HEK293 (cell line): ENCODE measurements at regions not wholly inside any gene's neighbourhood (a gene's known extent, or its start where the extent isn't known, plus 50 kb on each side); places are given as distances from the start of the nearest gene placed in this dataset.

Experiments
- GLI4 ChIP-seq: fragments of 450-650 bp; formaldehyde crosslinking; IDR thresholded peaks from 2 replicates; pipeline ENCODE4 v1.5.1; 2016; ENCODE audit warnings: missing biosample characterization, missing genetic modification characterization
- GLIS1 ChIP-seq: fragments of 450-650 bp; formaldehyde crosslinking; IDR thresholded peaks from 2 replicates; pipeline ENCODE4 v1.5.1; 2016; ENCODE audit warnings: missing biosample characterization, missing genetic modification characterization
- IKZF3 ChIP-seq: fragments of 450-650 bp; IDR thresholded peaks from 2 replicates; pipeline ENCODE4 v1.5.0; 2018; ENCODE audit warnings: missing biosample characterization, mild to moderate bottlenecking, missing genetic modification characterization, moderate library complexity
- KLF16 ChIP-seq: fragments of 450-650 bp; formaldehyde crosslinking; IDR thresholded peaks from 2 replicates; pipeline ENCODE4 v1.5.1; 2017; ENCODE audit warnings: missing biosample characterization, missing genetic modification characterization
- REST ChIP-seq: fragments of 450-650 bp; formaldehyde crosslinking; IDR thresholded peaks from 2 replicates; pipeline ENCODE4 v1.5.1; 2016; ENCODE audit warnings: missing biosample characterization, missing genetic modification characterization
- SALL2 ChIP-seq: fragments of 450-650 bp; formaldehyde crosslinking; IDR thresholded peaks from 2 replicates; pipeline ENCODE4 v1.5.0; 2017; ENCODE audit warnings: missing biosample characterization, mild to moderate bottlenecking, missing genetic modification characterization, borderline replicate concordance
- SCRT2 ChIP-seq: fragments of 450-650 bp; formaldehyde crosslinking; IDR thresholded peaks from 2 replicates; pipeline ENCODE4 v1.5.1; 2016; ENCODE audit warnings: missing biosample characterization, missing genetic modification characterization
- YY1 ChIP-seq: fragments of 450-650 bp; formaldehyde crosslinking; IDR thresholded peaks from 2 replicates; pipeline ENCODE4 v1.5.1; 2018; ENCODE audit warnings: missing biosample characterization, missing genetic modification characterization
- ZNF132 ChIP-seq: fragments of 450-650 bp; formaldehyde crosslinking; IDR thresholded peaks from 2 replicates; pipeline ENCODE4 v1.5.1; 2017; ENCODE audit warnings: missing biosample characterization, missing genetic modification characterization, borderline replicate concordance
- ZNF146 ChIP-seq: fragments of 450-650 bp; formaldehyde crosslinking; IDR thresholded peaks from 2 replicates; pipeline ENCODE4 v1.5.1; 2016; ENCODE audit warnings: missing biosample characterization, missing genetic modification characterization
- ZNF16 ChIP-seq: fragments of 450-650 bp; formaldehyde crosslinking; IDR thresholded peaks from 2 replicates; pipeline ENCODE4 v1.5.1; 2016; ENCODE audit warnings: low read depth, missing biosample characterization, missing genetic modification characterization
- ZNF2 ChIP-seq: fragments of 450-650 bp; formaldehyde crosslinking; IDR thresholded peaks from 2 replicates; pipeline ENCODE4 v1.5.1; 2016; ENCODE audit warnings: missing biosample characterization, missing genetic modification characterization
- ZNF214 ChIP-seq: fragments of 450-650 bp; formaldehyde crosslinking; IDR thresholded peaks from 2 replicates; pipeline ENCODE4 v1.5.1; 2017; ENCODE audit warnings: missing biosample characterization, mild to moderate bottlenecking, missing genetic modification characterization, borderline replicate concordance
- ZNF223 ChIP-seq: fragments of 450-650 bp; formaldehyde crosslinking; IDR thresholded peaks from 2 replicates; pipeline ENCODE4 v1.5.1; 2016; ENCODE audit warnings: missing biosample characterization, missing genetic modification characterization
- ZNF248 ChIP-seq: fragments of 450-650 bp; formaldehyde crosslinking; IDR thresholded peaks from 2 replicates; pipeline ENCODE4 v1.5.1; 2017; ENCODE audit warnings: missing biosample characterization, missing genetic modification characterization
- ZNF366 ChIP-seq: fragments of 450-650 bp; formaldehyde crosslinking; conservative IDR thresholded peaks from 2 replicates; pipeline ENCODE4 v1.5.1; 2016; ENCODE audit warnings: missing biosample characterization, missing genetic modification characterization
- ZNF433 ChIP-seq: fragments of 450-650 bp; formaldehyde crosslinking; IDR thresholded peaks from 2 replicates; pipeline ENCODE4 v1.5.1; 2016; ENCODE audit warnings: missing biosample characterization, missing genetic modification characterization, low read depth
- ZNF449 ChIP-seq: fragments of 450-650 bp; formaldehyde crosslinking; IDR thresholded peaks from 2 replicates; pipeline ENCODE4 v1.5.1; 2017; ENCODE audit warnings: missing biosample characterization, mild to moderate bottlenecking, missing genetic modification characterization, moderate library complexity
- ZNF530 ChIP-seq: fragments of 450-650 bp; formaldehyde crosslinking; IDR thresholded peaks from 2 replicates; pipeline ENCODE4 v1.5.1; 2016; ENCODE audit warnings: low read depth, missing biosample characterization, missing genetic modification characterization
- ZNF548 ChIP-seq: fragments of 450-650 bp; formaldehyde crosslinking; IDR thresholded peaks from 2 replicates; pipeline ENCODE4 v1.5.1; 2016; ENCODE audit warnings: missing biosample characterization, missing genetic modification characterization
- ZNF555 ChIP-seq: fragments of 450-650 bp; formaldehyde crosslinking; conservative IDR thresholded peaks from 2 replicates; pipeline ENCODE4 v1.5.1; 2017; ENCODE audit warnings: missing biosample characterization, mild to moderate bottlenecking, missing genetic modification characterization, inconsistent platforms
- ZNF600 ChIP-seq: fragments of 450-650 bp; formaldehyde crosslinking; IDR thresholded peaks from 2 replicates; pipeline ENCODE4 v1.5.1; 2016; ENCODE audit warnings: missing biosample characterization, missing genetic modification characterization
- ZNF623 ChIP-seq: fragments of 450-650 bp; formaldehyde crosslinking; IDR thresholded peaks from 2 replicates; pipeline ENCODE4 v1.5.1; 2016; ENCODE audit warnings: missing biosample characterization, missing genetic modification characterization
- ZNF626 ChIP-seq: fragments of 450-650 bp; sonication (Bioruptor Pico); formaldehyde crosslinking; IDR thresholded peaks from 2 replicates; pipeline ENCODE4 v1.5.1; 2018; ENCODE audit warnings: missing biosample characterization, missing genetic modification characterization, inconsistent platforms
- ZNF629 ChIP-seq: fragments of 450-650 bp; formaldehyde crosslinking; IDR thresholded peaks from 2 replicates; pipeline ENCODE4 v1.5.1; 2017; ENCODE audit warnings: missing biosample characterization, missing genetic modification characterization
- ZSCAN23 ChIP-seq: fragments of 450-650 bp; formaldehyde crosslinking; IDR thresholded peaks from 2 replicates; pipeline ENCODE4 v1.5.1; 2016; ENCODE audit warnings: missing biosample characterization, missing genetic modification characterization
- TF ChIP-seq, protein P1 (sequence below): fragments of 450-650 bp; formaldehyde crosslinking; IDR thresholded peaks from 2 replicates; pipeline ENCODE4 v1.5.1; 2016; ENCODE audit warnings: missing biosample characterization, missing genetic modification characterization
- TF ChIP-seq, protein P2 (sequence below): fragments of 450-650 bp; formaldehyde crosslinking; IDR thresholded peaks from 2 replicates; pipeline ENCODE4 v1.5.1; 2016; ENCODE audit warnings: missing biosample characterization, missing genetic modification characterization
- TF ChIP-seq, protein P3 (sequence below): fragments of 450-650 bp; formaldehyde crosslinking; IDR thresholded peaks from 2 replicates; pipeline ENCODE4 v1.5.1; 2017; ENCODE audit warnings: missing biosample characterization, missing genetic modification characterization
- TF ChIP-seq, protein P4 (sequence below): fragments of 450-650 bp; formaldehyde crosslinking; IDR thresholded peaks from 2 replicates; pipeline ENCODE4 v1.5.1; 2016; ENCODE audit warnings: missing biosample characterization, missing genetic modification characterization

GRCh38 chr5:36396640-36397039 is 94.9 kb upstream of the RANBP3L start (continued):
- TF ChIP-seq ZNF2 (tag by site-specific recombination), result no peak; the same call in 1 of the 2 replicates
- TF ChIP-seq, protein P1, sequence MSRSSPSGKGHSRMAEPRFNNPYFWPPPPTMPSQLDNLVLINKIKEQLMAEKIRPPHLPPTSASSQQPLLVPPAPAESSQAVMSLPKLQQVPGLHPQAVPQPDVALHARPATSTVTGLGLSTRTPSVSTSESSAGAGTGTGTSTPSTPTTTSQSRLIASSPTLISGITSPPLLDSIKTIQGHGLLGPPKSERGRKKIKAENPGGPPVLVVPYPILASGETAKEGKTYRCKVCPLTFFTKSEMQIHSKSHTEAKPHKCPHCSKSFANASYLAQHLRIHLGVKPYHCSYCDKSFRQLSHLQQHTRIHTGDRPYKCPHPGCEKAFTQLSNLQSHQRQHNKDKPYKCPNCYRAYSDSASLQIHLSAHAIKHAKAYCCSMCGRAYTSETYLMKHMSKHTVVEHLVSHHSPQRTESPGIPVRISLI, result no peak
- TF ChIP-seq ZNF530 (tag by site-specific recombination), result no peak
- TF ChIP-seq ZNF449 (tag by site-specific recombination), result peak; percentile 68; the same call in 1 of the 2 replicates
- TF ChIP-seq ZNF600, result 0 out of 2 replicates have a peak, but pooled peaks have one; percentile 30
- no peak for TF ChIP-seq SCRT2 (tag by site-specific recombination)
- no peak for TF ChIP-seq SALL2 (tag by site-specific recombination)
- TF ChIP-seq ZNF214 (tag by site-specific recombination), result no peak
- TF ChIP-seq, protein P2, sequence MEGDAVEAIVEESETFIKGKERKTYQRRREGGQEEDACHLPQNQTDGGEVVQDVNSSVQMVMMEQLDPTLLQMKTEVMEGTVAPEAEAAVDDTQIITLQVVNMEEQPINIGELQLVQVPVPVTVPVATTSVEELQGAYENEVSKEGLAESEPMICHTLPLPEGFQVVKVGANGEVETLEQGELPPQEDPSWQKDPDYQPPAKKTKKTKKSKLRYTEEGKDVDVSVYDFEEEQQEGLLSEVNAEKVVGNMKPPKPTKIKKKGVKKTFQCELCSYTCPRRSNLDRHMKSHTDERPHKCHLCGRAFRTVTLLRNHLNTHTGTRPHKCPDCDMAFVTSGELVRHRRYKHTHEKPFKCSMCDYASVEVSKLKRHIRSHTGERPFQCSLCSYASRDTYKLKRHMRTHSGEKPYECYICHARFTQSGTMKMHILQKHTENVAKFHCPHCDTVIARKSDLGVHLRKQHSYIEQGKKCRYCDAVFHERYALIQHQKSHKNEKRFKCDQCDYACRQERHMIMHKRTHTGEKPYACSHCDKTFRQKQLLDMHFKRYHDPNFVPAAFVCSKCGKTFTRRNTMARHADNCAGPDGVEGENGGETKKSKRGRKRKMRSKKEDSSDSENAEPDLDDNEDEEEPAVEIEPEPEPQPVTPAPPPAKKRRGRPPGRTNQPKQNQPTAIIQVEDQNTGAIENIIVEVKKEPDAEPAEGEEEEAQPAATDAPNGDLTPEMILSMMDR (tag by site-specific recombination), result no peak; the same call in 1 of the 2 replicates
- TF ChIP-seq ZNF555 (tag by site-specific recombination), result no peak
- TF ChIP-seq ZNF623 (tag by site-specific recombination), result no peak
- no peak for TF ChIP-seq ZNF626 (tag by site-specific recombination)
- no peak for TF ChIP-seq ZNF248 (tag by site-specific recombination)
- no peak for TF ChIP-seq ZSCAN23 (tag by site-specific recombination)
- TF ChIP-seq ZNF132 (tag by site-specific recombination), result no peak
- no peak for TF ChIP-seq YY1 (tag by site-specific recombination)
- TF ChIP-seq, protein P3, sequence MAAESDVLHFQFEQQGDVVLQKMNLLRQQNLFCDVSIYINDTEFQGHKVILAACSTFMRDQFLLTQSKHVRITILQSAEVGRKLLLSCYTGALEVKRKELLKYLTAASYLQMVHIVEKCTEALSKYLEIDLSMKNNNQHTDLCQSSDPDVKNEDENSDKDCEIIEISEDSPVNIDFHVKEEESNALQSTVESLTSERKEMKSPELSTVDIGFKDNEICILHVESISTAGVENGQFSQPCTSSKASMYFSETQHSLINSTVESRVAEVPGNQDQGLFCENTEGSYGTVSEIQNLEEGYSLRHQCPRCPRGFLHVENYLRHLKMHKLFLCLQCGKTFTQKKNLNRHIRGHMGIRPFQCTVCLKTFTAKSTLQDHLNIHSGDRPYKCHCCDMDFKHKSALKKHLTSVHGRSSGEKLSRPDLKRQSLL (tag by site-specific recombination), result no peak
- no peak for TF ChIP-seq ZNF433 (tag by site-specific recombination)
- TF ChIP-seq, protein P4, sequence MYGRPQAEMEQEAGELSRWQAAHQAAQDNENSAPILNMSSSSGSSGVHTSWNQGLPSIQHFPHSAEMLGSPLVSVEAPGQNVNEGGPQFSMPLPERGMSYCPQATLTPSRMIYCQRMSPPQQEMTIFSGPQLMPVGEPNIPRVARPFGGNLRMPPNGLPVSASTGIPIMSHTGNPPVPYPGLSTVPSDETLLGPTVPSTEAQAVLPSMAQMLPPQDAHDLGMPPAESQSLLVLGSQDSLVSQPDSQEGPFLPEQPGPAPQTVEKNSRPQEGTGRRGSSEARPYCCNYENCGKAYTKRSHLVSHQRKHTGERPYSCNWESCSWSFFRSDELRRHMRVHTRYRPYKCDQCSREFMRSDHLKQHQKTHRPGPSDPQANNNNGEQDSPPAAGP (tag by site-specific recombination), result no peak
- peak; percentile 37; the same call in 1 of the 2 replicates for TF ChIP-seq IKZF3 (tag by site-specific recombination)
- TF ChIP-seq KLF16, result no peak
- TF ChIP-seq ZNF146 (tag by site-specific recombination), result no peak
- peak; percentile 40; the same call in 1 of the 2 replicates for TF ChIP-seq ZNF629 (tag by site-specific recombination)
- no peak for TF ChIP-seq GLI4 (tag by site-specific recombination)
- TF ChIP-seq REST (tag by site-specific recombination), result no peak
- TF ChIP-seq GLIS1, result peak; percentile 72
- no peak for TF ChIP-seq ZNF16
- TF ChIP-seq ZNF366, result peak; percentile 38; the same call in 1 of the 2 replicates
- TF ChIP-seq ZNF548 (tag by site-specific recombination), result no peak
- no peak for TF ChIP-seq ZNF223 (tag by site-specific recombination)
